ENCODE measurements at regions not wholly inside any gene's neighbourhood (a gene's known extent, or its start where the extent isn't known, plus 50 kb on each side); places are given as distances from the start of the nearest gene placed in this dataset.
"Not testable (repeated sequence)": the region's sequence is repeated elsewhere in the genome, so short reads cannot be mapped to it uniquely, and the experiment has no call there.

- intact Hi-C loops (cut with DNase I): no loop called here
- Histone ChIP-seq H3K9me3 (no peaks in the 10 kb centered on the region), H3K4me3 (no peak overlapping the region), H3K27me3 (no peaks in the 10 kb centered on the region), H3K4me1 (no peaks in the 10 kb centered on the region), H3K36me3 (no peaks in the 10 kb centered on the region), H3K27ac (no peak overlapping the region), H3K9ac (ENCODE audit: low read depth in 2 of 2, low read length in 2 of 2) (no peak overlapping the region)
- no peak for DNase-seq
- TF ChIP-seq CTCF (IDR thresholded peaks at IDR 0.05): no peak
These were observed 285.4 kb downstream of the CXCL12 start for GRCh38 chr10:44099511-44099910.

GRCh38 chr10:44096217-44096616 lies 288.7 kb downstream of the CXCL12 start:
- H3K27ac ChIP-seq; H3K36me3 ChIP-seq; H3K9ac ChIP-seq (ENCODE audit: low read depth in 2 of 2, low read length in 2 of 2); H3K9me3 ChIP-seq; H3K27me3 ChIP-seq; DNase-seq; intact Hi-C loops (cut with DNase I); H3K4me3 ChIP-seq; H3K4me1 ChIP-seq: not testable (repeated sequence)

- Histone ChIP-seq H3K27ac (no peak overlapping the region), H3K27me3 (no peaks in the 10 kb centered on the region), H3K4me3 (no peak overlapping the region), H3K36me3 (no peaks in the 10 kb centered on the region), H3K9ac (ENCODE audit: low read depth in 2 of 2, low read length in 2 of 2) (no peak overlapping the region), H3K4me1 (no peaks in the 10 kb centered on the region), H3K9me3 (no peaks in the 10 kb centered on the region)
- no peak for DNase-seq
- no peak for TF ChIP-seq CTCF (IDR thresholded peaks at IDR 0.05)
- intact Hi-C loops (cut with DNase I): no loop called here
These were observed 295.2 kb downstream of the CXCL12 start for GRCh38 chr10:44089671-44090070.

- no peak for TF ChIP-seq CTCF (IDR thresholded peaks at IDR 0.05)
These were observed 297.5 kb downstream of the CXCL12 start for GRCh38 chr10:44087403-44087802.

GRCh38 chr10:44083719-44084400 lies 301.0 kb downstream of the CXCL12 start:
- Histone ChIP-seq H3K9me3 (no peaks in the 10 kb centered on the region), H3K4me1 (no peaks in the 10 kb centered on the region), H3K27me3 (no peaks in the 10 kb centered on the region), H3K9ac (ENCODE audit: low read depth in 2 of 2, low read length in 2 of 2) (no peak overlapping the region), H3K36me3 (no peaks in the 10 kb centered on the region), H3K27ac (no peak overlapping the region), H3K4me3 (no peak overlapping the region)
- intact Hi-C loops (cut with DNase I): no loop called here
- DNase-seq: no peak
- no peak for TF ChIP-seq CTCF (IDR thresholded peaks at IDR 0.05)

More at GRCh38 chr10:44087403-44087802, 297.5 kb downstream of the CXCL12 start:
- no peak overlapping the region for H3K27ac ChIP-seq
- no peaks in the 10 kb centered on the region for H3K9me3 ChIP-seq
- no peaks in the 10 kb centered on the region for H3K36me3 ChIP-seq
- no peak overlapping the region for H3K4me3 ChIP-seq
- H3K4me1 ChIP-seq: no peaks in the 10 kb centered on the region
- H3K27me3 ChIP-seq: no peaks in the 10 kb centered on the region
- intact Hi-C loops (cut with DNase I): no loop called here
- no peak for DNase-seq
- no peak overlapping the region for H3K9ac ChIP-seq (ENCODE audit: low read depth in 2 of 2, low read length in 2 of 2)

GRCh38 chr10:44071479-44071878 lies 313.4 kb downstream of the CXCL12 start:
- Histone ChIP-seq H3K36me3 (no peaks in the 10 kb centered on the region), H3K27ac (no peak overlapping the region), H3K4me3 (no peak overlapping the region), H3K4me1 (no peaks in the 10 kb centered on the region), H3K9ac (ENCODE audit: low read depth in 2 of 2, low read length in 2 of 2) (no peak overlapping the region), H3K27me3 (no peaks in the 10 kb centered on the region), H3K9me3 (no peaks in the 10 kb centered on the region)
- no peak for DNase-seq
- TF ChIP-seq CTCF (IDR thresholded peaks at IDR 0.05): no peak
- intact Hi-C loops (cut with DNase I): no loop called here
